Sigmoid colon (tissue), 4 donors: ENCODE measurements at regions not wholly inside any gene's neighbourhood (a gene's known extent, or its start where the extent isn't known, plus 50 kb on each side); places are given as distances from the start of the nearest gene placed in this dataset.

Source experiments
- CTCF ChIP-seq, 4 experiments: fragments of 450-650 bp in 3 of 4; fragments of 200-600 bp in 1 of 4; IDR thresholded peaks; one replicate each; pipeline ENCODE4 v1.5.1; 2016 to 2019; ENCODE audit warnings: antibody characterized with exemption in 4 of 4, mild to moderate bottlenecking in 3 of 4, moderate library complexity in 2 of 4
- EP300 ChIP-seq, 4 donors: sonication (generic); formaldehyde crosslinking; IDR thresholded peaks; one replicate each; pipeline ENCODE4 v1.6.1; 2017; ENCODE audit warnings: antibody characterized with exemption in 4 of 4
- POLR2A ChIP-seq, 2 donors: fragments of 450-650 bp; IDR thresholded peaks; one replicate each; pipeline ENCODE4 v1.6.1; 2016; ENCODE audit warnings: antibody characterized with exemption in 2 of 2, mild to moderate bottlenecking in 2 of 2, moderate library complexity in 2 of 2

GRCh38 chrX:40373641-40374040, 207.1 kb upstream of the ATP6AP2 start:
- TF ChIP-seq CTCF (IDR thresholded peaks at IDR 0.05) = no peak
- no peak for TF ChIP-seq POLR2A (IDR thresholded peaks at IDR 0.05)
- no peak for TF ChIP-seq EP300 (IDR thresholded peaks at IDR 0.05)
